Fibroblast of peridontal ligament (primary cell): ENCODE measurements at regions not wholly inside any gene's neighbourhood (a gene's known extent, or its start where the extent isn't known, plus 50 kb on each side); places are given as distances from the start of the nearest gene placed in this dataset.

Experiments
- DNase-seq: peaks from one replicate; pipeline ENCODE4 v3.0.0-alpha.2; 2010; ENCODE audit errors: extremely low read depth

DNA sequence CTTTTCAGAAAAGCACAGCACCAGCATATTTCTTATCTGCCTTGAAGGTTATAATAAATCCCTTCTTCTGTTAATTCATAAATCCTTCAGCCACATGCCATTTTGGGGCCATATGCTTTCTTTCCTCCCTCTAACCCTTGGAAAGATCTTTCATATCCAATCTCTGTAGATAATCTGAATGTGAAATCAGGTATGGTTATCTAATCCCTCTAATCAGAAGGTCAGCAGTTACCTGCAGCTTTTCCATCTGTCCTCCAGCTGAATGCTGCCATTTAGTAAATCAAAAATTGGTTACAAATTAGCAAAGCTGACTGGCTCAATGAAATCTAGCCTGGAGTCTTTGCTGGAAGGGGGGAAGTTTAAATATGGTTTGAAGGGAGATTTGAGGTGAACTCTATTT lies 230.5 kb downstream of the PIK3C3 start:
- DNase-seq = no peak

- no peak for DNase-seq
Observed at GRCh38 chr18:42187611-42188380, 232.8 kb downstream of the PIK3C3 start.

DNA sequence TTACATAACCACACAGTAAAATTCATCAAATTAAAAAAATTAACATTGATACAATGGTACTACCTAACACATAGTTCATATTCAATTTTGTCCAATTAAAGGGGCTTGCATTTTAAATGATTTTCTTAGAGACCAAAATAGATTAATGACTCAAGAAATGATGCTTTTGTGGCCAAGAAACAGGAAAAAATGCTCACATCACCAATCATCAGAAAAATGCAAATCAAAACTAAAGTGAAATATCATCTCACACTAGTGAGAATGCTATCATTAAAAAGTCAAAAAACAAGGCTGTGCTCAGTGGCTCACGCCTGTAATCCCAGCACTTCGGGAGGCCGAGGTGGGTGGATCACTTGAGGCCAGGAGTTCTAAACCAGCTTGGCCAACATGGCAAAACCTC lies 235.6 kb downstream of the PIK3C3 start:
- no peak for DNase-seq

- no peak for DNase-seq
Observed at GRCh38 chr18:42192251-42193248, 237.5 kb downstream of the PIK3C3 start.

DNA sequence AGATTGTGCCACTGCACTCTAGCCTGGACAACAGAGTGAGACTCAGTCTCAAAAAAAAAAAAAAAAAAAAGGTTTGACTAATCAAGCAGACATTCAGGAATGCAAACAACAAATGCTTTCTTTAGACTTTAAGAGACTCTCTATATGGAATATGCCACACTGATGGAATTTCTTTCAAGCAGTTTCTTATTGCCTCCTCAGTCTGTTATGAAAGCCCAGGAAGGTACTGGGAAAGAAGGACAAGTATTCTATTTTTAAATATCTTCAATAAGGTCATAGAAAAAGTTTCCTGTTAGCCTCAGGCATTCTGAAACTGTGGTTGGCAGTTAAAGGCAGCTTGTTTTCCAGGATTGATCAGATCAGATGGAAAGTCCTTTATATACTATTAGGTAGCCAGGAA lies 241.6 kb downstream of the PIK3C3 start:
- no peak for DNase-seq

GRCh38 chr18:42201137-42201536 lies 246.1 kb downstream of the PIK3C3 start:
- no peak for DNase-seq

GRCh38 chr18:42211201-42211600 lies 256.2 kb downstream of the PIK3C3 start:
- DNase-seq = no peak

DNA sequence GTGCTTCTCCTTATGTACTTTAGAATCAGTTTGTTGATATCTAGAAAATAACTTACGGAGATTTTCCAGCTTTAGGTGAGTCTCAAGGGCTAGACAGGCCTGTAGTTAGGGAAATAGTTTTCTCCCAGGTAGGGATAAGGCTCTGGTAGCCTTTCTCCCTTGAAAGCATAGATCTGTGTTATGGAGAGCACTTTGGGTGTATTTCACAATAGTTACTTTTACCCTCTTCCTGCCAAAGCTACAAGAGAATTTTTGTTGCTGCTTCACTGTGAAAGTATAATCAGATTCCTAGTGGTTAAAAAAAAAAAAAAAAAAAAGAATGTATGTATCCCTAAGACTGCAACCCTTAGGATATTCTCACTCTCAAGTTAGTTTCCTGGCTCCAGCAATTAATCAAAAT lies 267.5 kb downstream of the PIK3C3 start:
- no peak for DNase-seq

GRCh38 chr18:42228581-42228980 lies 273.5 kb downstream of the PIK3C3 start:
- DNase-seq = no peak

- no peak for DNase-seq
Observed at GRCh38 chr18:42229211-42230210, 274.5 kb downstream of the PIK3C3 start.

- DNase-seq = no peak
Observed at GRCh38 chr18:42230636-42231035, 275.6 kb downstream of the PIK3C3 start.

GRCh38 chr18:42231284-42231683 lies 276.2 kb downstream of the PIK3C3 start:
- no peak for DNase-seq

DNA sequence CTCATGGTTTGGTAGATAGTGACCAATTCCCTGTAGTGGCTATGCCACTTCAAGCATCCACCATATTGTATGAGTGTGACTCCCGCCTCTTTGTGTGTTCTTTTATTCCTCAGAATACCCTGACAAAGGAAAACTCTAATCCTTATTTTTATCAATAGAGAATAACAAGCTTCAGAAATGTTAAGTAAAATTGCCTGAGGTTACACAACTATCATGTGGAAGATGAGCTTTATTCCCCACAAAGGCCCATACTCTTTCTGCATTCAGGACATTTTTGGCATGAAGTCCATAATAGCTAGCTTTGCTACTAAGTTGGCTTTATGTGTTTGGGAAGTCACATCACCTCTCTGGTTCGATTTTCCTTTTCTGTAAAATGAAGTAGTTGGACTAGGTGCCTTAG lies 276.8 kb downstream of the PIK3C3 start:
- DNase-seq = no peak

- DNase-seq = no peak
Observed at GRCh38 chr18:42233908-42234307, 278.9 kb downstream of the PIK3C3 start.

- DNase-seq = no peak
Observed at GRCh38 chr18:42242758-42243157, 287.7 kb downstream of the PIK3C3 start.

DNA sequence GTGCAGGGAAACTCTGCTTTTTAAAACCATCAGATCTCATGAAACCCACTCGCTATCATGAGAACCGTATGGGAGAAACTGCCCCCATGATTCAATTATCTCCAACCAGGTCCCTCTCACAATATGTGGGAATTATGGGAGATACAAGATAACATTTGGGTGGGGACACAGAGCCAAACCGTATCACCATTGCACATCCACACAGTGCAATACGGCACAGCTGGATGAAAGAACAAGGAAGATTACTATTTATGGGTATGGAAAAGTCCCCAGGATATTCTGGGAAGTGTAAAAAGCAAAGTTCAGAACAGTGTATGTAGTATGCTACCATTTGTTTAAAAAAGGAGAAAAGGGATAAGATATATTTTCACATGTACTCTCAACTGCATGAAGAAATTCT lies 290.1 kb downstream of the PIK3C3 start:
- no peak for DNase-seq

DNA sequence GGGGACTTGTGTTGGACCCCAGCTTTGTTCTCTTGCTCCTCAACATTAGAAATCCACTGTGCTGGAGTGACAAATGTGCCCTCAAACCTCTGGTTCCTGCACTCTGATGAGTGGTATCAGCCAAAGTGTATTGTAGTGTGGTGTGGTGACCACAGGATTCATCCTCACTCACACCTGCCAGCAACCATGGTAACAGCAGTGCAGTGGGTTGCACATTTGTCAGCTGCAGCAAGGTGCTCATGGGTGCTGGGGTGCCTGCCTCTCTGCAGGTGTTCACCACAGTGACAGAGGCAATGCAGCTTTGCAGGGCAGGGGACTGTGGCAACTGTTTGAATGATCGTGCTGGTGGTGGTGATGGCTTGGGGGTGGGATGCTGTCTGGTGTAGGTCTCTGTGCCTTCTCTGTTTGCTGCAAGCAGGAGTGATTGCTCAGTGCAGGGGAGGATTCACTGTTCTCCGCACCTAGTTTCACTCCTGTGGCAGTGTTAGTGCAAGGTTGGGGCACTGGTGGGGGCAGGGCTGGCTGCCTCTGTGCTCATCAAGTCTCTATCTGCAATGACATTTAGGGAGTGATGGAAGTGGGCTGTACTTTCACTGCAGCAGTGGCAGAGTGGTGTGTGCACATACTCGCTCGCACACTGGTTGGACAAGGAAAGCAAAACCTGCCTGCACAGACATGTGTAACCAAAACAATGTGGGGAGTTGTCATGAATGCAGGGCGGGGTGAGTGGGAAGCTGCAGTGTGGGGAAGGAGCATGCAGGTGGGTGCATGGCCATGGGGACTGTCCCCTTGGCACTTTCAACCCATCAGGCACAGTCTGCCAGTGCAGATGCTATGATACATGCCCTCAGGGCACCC lies 301.1 kb downstream of the PIK3C3 start:
- no peak for DNase-seq

DNA sequence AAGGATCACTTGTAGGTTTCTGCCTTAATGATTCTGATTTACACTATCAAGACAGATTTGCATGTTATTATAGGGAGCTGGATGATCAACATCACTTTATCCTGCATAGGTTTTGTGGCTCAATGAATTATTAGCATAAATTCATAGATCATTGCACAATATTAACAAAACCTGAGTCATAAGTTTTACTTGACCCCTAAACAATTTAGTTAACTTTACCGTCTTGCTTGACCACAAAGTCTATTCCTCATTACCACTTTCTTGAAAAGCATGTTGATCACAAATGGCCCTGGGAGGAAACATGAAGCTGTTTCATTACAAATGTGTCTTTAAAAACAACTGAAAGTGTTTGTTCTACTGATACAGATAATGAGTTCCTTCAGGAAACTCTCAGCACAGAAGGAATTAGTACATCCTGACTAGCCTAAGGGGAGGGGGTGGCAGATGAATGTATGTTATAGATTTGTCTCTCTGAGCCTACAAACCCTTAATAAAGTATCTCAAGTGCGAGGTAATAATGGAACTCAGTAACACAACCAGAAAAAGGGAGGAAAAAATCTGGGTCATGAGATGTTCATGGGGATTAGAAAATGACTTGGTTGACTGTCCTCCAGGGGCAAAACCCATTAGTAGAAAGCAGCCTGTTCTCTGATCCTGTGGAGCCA lies 303.4 kb downstream of the PIK3C3 start:
- DNase-seq = no peak

- DNase-seq = no peak
Observed at GRCh38 chr18:42261731-42262130, 306.7 kb downstream of the PIK3C3 start.

DNA sequence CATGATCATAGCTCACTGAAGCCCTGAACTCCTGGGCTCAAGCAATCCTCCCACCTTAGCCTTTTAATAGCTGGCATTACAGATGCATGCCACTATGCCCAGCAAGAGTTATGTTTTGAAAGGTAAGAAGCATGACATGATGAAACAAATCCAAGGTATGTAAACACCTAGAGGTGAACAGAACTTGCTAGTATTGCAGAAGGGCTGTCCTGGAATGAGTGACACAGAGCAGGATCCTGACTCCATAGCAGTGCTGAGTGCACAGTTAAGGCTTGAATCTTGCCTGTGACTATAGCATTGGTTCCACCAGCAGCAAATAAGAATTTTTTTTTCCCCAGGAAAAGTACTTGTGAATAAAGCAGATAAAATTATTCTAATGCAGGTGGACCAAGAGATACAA lies 309.5 kb downstream of the PIK3C3 start:
- DNase-seq = no peak
